GM19397 (cell line): ENCODE measurements at regions not wholly inside any gene's neighbourhood (a gene's known extent, or its start where the extent isn't known, plus 50 kb on each side); places are given as distances from the start of the nearest gene placed in this dataset.

ENCODE experiments used
- ATAC-seq: cut with Tn5 transposase; IDR thresholded peaks from one replicate; pipeline ENCODE4 v1.9.1; 2021; ENCODE audit warnings: mild to moderate bottlenecking, moderate library complexity; ENCODE audit not compliant: unreplicated experiment

DNA sequence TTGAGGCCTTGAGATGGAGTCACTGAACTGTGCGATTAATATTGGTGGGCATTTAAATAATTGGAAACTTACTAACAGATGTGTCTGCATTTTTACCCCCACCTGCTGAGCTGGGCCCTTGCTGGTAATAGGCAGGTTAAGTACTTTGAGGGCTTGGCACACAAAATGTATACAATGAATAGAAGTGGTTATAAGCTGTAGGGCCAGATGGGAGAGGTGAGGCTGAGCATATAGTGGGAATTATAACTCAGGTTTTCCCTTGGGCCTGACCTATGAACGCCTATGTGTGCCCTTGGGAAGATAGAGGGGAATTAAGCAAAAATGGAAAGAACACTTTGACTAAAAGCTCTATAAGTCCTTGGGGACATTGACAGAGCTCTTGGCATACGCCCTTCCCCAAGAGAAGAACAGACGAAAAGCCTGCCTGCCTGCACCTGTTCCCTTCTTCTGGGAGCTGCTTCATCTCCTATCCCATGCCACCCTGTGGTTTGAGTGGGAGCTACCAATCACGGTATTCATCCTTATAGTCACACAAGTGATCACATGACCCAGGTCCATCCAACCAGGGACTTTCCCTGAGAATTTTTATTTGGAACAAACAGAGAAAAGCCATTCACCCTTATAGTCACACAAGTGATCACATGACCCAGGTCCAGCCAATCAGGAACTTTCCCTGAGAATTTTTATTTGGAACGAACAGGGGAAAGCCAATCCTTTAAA, 260.7 kb upstream of the CSF3R start:
- ATAC-seq: no peak

DNA sequence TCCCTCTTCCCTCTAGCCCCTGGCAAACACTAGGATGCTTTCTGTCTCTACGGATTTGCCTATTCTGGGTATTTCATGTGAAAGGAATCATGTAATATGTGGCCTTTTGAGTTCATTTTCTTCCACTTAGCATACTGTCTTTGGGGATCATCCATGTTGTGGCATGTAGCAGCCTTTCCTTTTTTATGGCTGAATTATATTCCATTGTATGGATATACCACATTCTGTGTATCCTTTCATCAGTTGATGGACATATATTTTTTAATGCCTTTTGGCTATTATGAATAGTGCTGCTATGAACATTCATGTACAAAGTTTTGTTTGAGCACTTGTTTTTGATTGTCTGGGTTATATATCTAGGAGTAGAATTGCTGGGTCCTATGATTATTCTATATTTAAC, 258.4 kb upstream of the CSF3R start:
- ATAC-seq: no peak

DNA sequence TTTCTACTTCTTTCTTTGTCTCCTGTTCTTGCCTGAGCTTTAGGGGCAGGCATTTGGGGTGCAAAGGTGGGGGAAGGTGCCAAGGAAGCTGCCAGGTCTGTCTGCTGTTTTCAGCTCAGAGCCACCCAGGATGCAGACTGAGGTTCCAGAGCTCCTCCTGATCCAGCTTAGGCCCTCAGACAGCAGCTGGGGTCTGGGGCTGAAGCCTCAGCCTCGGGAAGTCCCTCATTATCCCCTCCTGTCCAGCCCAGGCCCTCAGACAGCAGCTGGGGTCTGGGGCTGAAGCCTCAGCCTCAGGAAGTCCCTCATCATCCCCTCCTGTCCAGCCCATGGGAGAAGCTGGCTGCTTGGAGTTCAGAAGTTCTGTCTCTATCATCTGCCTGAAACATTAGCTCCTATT, 257.7 kb upstream of the CSF3R start:
- no peak for ATAC-seq

DNA sequence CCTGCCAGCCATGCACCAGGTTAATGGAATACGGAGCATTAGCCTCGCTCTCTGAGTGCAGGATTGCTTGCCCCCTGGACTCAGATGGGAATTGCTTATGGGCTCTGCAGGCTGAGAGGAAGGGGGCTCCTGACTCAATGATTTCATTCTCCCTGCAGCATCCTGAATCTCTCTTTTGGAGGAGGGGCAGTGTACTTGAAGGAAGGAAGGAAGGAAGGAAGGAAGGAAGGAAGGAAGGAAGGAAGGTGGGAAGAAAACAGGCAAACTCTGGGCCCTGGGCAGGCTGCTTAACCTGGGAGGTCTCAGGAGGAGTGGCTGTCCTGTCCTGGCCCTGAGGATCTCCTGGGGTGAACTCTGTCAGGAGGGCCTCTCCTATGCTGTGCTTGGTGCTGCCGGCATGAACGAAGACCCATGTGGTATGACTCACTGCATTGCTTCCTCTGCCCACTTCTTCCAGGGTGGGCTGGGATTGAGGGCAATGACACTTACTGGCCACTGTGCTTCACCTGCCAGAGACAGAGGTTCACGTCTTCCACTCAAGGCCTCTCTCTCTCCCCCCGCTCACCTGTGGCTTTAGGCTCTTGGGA, 257.1 kb upstream of the CSF3R start:
- ATAC-seq: no peak

DNA sequence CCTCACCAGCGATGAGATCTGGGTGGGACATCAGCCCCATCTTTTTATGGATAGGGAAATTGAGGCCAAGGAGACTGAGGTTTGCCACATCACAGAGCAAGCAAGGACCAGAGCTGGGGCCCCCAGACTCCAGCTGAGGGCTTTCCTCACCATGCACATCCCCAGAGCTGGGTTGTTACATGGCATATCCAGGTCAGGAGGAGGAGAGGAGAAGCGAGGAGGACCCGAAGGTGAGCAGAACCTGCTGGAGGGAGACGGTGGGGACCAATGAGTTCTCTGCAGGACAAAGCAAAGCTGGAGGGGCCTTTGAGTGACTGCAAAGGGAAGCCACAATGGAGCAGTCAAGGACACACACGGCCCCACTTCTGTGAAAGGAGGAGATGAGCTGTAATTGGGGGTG, 255.5 kb upstream of the CSF3R start:
- no peak for ATAC-seq

DNA sequence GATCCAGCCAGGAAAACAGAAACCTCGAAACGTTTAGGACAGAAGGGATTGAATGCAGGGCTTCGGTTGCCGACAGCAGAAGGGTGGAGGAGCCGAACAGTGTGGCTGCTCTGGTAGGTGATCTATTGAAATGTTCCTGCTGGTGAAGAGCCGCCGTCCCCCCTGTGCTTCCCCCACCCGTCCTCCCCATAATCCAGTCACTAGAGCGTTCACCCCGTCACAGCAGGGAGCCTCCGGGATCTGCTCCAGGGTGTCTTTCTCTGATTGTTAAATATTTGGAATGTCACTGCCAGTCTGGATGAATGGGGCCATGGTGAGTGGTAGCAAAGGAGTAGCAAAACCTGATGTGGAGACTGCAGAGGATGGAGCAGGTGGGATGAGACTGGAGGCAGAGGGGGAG, 255.1 kb upstream of the CSF3R start:
- ATAC-seq: no peak

DNA sequence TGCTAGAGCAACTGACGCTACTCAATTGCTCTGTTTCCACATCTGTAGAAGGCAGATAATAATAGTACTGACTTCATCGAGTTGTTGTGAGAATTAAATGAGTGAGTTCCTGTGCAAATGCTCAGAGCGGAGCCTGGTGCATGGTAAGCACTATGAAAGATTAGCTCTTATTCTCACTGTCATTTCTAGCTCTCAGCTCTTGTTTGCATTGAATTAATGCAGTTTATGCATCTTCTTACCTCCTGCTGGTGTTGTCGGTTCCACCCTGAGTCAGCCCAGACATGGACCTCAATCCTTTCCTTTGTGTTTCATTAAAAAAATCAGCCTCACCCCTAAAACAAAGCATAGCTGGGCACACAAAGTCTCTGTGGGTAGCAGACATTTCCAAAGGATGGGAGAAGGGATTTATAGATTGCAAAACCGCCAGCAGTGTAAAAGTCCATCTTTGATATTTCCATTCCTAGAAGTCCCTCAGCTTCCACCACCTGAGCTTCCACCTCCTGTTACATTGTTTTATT, 254.4 kb upstream of the CSF3R start:
- ATAC-seq: no peak

DNA sequence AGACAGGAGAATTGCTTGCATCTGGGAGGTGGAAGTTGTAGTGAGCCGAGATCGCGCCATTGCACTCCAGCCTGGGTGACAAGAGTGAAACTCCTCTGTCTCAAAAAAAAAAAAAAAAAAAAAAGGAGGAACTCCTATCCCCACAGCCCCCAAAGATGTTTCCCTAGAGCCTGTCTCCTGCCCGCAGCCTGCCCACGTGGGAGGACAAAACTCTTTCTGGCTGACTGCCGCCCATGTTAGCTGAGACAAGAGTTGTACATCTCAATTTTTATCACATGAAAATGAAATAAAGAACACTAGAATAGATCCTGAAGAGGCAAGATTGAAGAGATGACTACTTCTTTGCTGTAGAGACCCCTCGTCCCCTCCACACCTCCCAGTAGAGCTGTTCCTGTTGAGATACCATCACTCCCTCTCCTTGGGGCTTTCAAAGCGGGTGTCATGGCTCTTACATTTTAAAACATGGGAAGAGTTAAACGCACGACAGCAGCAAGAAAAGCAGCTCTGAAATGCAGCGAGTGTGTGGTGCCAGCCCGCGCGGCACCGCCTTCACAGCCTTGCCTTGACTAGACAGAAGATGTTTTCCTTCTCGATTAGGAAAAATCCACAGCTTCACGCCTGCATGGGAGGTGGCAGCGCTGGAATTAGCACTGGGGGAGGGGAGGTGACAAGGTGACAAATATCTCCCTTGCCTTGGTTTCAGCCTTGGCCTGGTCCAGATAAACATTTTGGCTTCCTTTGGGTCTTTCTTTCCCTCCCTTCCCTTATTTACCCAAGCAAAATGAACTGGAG, 253.4 kb upstream of the CSF3R start:
- no peak for ATAC-seq

DNA sequence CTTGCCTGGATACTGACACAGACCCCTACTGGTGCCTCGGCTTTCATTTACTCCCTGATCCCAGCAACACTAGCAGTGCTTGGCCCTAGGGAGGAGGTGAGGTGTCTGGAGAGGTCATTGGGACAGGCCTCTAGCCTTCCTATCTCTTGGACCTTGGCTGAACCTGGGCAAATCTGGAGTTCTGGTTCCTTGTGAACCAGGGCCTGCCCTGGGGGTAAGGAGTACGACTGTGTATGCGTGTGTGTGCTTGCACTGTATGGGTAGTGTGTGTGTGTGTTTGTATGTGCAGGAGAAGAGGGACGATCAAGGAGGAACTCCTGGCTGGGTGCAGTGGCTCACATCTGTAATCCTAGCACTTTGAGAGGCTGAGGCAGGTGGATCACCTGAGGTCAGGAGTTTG, 252.7 kb upstream of the CSF3R start:
- no peak for ATAC-seq

DNA sequence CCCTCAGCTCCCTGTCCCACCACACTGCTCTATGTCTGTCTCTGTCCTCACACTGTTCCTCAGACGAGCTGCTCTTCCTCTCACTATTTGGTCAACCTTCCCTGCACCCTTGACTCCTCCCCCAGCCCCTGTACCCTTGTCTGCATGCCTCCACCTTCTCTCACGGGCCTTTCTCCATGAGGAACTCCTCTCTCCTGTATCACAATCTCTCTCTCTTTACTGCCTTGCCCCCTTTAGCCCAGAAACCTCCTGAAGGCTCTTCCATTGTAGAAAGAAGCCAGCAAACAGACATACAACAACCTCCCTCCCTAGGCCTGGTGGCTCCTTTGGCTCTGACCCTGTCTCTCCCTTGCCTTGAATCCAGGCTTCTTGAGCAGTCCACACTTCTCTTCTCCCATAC, 251.6 kb upstream of the CSF3R start:
- ATAC-seq: no peak

DNA sequence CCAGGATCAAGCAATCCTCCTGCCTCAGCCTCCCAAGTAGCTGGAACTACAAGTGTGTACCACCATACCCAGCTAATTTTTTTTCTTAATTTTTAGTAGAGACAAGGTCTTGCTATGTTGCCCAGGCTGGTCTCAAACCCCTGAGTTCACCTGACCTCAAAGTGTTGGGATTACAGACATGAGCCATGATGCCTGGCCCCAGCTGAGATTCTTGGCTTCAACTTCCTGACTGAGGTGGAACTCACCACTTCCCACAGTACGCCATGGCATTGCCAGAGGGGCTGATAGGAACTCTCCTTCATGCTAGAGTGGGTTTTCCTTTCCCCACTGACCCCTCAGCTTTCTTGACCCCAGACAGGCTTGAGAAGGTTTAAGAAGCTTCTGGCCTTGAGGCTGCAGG, 251.0 kb upstream of the CSF3R start:
- no peak for ATAC-seq

DNA sequence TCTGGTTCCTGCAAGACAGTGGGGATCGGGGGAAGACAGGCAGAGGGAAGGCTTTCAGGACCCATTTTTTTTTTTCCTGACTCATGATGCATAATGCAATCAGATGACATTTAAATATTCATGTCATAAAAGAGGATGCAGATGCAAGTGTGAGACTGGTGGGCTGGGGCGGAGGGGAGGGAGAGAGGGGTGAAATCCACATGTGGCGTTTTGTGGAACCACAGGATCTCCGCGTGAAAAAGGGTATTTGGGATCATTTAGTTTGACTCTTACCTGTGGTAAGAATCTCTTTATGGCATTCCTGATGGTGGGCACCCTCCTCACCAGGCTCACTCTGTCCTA, 249.3 kb upstream of the CSF3R start:
- ATAC-seq: no peak

DNA sequence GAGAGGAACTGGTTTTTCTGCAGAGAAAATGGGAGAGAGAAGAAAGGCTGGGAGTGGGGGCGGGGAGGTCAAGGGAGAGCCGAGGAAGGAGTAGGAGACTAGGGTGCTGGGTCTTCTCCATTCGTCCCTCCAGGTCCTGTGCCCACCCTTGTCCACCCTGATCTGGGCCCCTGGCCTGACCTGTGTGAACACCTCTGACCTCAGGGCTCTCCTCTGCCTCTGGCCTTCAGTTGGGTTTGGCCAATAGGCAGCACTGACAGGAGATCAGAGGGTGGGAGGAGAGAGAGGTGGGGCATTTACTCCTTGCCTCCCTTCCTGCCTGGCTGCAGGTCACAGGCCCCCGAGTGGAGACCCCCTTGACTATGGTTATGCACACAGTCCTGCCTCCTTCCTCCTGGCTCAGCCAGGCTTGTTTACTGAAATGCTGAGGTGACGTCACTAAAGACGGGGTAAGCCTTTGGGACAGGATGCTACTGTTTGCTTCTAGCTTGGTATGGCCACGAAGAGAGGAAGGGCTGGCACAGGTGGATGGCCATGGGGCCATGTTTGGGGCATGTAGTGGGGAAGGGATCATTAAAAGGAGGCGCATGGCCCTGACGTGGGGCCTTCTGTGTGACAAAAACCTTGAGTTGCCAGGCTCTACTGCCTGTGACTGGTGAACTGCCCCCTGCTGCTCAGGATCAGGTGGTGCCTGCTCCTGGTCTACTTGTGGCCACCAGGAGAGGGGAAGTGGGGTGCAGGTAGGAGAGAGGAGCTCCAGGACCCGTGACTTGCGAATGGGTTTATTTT, 248.7 kb upstream of the CSF3R start:
- no peak for ATAC-seq

DNA sequence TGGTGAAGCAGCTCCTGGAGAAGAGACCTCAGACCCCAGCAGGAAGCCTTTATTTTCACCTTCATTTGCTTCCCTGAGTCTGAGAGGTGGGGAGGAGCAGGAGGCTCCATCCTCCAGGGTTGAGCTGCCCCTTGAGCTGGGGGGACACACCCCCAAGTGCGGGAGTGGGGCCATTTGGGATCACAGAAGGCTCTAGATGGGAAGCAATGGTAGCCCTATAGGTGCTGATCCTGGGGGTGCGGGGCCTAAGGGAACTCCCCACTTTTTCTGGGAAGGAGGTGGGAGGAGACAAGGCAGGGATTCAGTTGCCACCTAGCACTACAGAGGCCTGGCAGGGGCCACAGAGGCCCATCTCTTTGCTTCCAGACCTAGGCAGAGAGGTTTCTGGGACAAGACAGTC, 247.9 kb upstream of the CSF3R start:
- ATAC-seq: no peak

DNA sequence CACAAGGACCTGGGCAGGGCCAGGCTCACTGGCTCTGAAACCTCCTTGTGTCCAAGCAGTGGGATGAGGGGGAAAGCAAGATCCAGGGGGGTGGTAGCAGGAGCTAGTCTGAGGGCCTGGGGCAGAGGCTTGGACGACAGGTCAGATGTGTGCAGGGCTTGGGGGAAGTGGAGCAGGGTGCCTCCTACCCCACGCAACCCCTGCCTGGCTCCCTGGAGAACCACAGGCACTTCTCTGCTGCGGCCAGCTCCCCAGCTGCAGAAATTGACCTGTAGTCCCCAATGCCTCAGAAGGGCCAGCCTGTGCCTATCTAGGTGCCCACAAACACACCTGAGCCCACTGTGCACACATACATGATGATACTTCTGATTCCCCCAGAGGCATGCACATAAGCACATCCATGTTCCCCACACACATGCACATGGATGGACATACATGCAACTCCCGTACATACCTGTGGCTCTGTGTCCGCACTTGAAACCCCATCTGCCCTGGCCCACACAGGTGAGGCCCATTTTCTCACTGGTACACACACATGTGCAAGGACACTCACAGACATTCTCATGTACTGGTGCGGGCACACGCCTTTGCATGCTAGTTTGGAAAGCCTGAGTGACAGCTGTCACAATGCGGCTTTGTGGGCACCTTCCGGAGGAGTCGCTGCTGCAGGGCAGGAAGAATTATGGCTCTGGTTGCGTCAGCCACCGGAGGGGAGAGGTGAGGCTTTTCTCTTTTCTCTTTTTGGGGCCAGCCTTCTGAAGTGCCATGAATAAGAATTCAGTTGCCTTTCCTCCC, 247.2 kb upstream of the CSF3R start:
- ATAC-seq: no peak

DNA sequence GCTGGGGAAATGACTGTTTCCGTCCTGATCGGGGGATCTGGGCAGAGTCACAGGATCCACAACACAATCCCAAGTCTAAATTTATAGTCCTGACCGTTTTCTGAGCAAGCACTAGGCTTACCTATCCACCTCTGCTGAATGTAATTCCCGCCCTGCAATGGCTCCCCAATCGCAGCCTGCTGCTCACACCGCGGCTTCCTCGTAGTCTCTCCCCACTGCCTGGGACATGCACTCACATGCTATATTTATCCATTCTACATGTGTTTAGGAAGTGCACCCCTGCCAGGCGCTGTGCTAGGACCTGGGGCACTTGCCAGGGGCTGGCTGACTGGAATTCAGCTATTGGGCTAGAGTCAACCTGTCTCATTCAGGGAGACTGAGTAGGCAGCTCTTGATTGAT, 246.6 kb upstream of the CSF3R start:
- ATAC-seq: no peak

DNA sequence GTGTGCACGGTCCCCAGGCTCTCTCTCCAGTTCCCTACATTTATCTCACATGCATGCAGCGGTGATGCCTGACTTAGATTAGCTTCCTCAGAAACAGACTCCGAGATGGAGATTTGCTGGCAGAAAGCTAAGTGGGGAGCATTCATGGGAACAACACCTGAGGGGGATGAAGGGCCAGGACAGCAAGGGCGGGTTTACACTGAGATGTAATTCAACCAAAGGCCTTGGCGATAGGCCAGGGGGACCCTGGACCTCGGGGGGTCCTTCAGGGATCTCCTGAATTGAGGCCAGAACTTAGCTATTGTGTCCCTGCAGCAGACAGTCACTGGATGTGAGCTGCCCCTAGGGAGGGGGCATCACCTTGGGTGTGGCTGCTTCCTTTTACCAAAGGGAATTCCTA, 246.1 kb upstream of the CSF3R start:
- no peak for ATAC-seq

DNA sequence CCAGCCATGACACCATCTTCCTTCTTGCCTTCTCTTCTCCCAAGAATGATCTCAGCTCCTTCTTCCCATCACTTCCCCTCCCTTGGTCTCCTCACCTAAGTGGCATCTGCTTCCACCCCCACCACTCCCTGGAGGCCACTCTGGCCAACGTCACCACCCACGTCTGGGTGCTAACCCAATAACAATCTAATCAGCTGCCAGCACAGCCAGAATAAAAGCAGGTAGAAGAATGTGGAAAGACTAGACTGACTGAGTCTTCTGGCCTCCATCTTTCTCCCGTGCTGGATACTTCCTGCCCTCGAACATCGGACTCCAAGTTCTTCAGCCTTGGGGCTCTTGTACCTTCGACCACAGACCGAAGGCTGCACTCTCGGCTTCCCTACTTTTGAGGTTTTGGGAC, 245.3 kb upstream of the CSF3R start:
- ATAC-seq: no peak

DNA sequence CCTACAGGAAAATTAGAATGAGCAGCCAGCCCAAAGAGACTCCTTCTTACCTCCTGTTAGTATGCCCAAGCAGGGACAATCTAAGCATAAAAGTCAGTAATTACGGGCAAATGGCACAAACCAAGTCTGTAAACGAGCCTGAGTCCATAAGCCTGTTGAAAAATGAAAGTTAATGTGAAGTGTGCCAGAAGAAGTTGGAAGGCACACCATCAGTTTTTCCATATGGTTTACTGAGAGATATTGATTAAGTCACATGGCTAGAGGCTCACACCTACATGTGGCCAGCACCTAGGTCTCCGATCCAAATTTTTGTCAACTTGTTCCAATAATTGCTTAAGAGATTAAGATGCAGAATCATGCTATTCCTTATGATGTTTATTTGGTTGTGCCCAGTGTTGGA, 242.4 kb upstream of the CSF3R start:
- no peak for ATAC-seq

DNA sequence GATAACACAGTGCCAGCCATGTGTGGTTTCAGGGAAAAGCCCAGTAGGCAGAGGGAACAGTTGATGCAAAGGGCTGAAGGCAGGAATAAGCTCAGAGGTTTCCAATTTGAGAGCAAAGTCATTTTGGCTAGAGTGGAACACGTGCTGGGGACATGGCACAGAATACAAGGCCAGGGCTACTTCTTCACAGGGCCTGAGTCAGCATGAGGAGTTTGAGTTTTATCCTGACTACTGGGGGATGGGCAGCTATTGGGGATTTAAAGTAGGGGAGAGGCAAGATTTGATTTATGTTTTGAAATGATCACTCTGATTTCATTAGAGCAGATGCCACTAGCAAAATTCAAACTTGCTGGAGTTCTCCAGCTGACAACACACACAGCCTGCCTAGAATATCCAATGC, 241.1 kb upstream of the CSF3R start:
- no peak for ATAC-seq

DNA sequence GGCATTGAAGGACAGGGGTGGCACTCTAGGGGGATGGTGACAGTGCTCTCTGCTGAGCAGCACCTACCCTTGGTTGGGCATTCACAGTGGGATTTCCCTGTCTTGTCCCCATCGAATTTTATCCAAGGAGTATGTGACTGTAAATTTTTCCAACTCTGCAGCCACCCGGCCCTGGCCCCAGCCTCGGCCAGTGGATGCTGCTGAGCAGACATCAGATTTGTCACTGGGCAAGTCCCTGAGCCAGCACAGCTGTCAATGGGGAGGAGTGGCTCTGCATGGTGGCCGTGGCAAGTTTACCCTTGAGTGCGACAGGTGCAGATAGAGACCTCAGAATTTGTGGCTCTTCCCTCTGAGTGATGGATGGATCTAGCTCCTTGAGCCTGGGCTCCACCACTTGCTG, 240.2 kb upstream of the CSF3R start:
- no peak for ATAC-seq
